Right lobe of liver (tissue), 4 donors: ENCODE measurements at regions not wholly inside any gene's neighbourhood (a gene's known extent, or its start where the extent isn't known, plus 50 kb on each side); places are given as distances from the start of the nearest gene placed in this dataset.

Experiments used
- POLR2A ChIP-seq: fragments of 450-650 bp; IDR thresholded peaks from one replicate; pipeline ENCODE4 v1.6.1; 2017; ENCODE audit warnings: antibody characterized with exemption, mild to moderate bottlenecking
- TF ChIP-seq, protein P1 (sequence below), 4 donors: fragments of 200-600 bp in 3 of 4; fragments of 450-650 bp in 1 of 4; IDR thresholded peaks; one replicate each; pipeline versions ENCODE4 v1.5.1 to v1.8.0; 2016 to 2022; ENCODE audit warnings: antibody characterized with exemption in 4 of 4, mild to moderate bottlenecking in 2 of 4
- donor health status: DM: no; HTN: no; CAD: no.
- donor health status: DM: no; HTN: no; CAD: no.
- donor health status: DM: no; HTN: yes; CAD: no.

DNA sequence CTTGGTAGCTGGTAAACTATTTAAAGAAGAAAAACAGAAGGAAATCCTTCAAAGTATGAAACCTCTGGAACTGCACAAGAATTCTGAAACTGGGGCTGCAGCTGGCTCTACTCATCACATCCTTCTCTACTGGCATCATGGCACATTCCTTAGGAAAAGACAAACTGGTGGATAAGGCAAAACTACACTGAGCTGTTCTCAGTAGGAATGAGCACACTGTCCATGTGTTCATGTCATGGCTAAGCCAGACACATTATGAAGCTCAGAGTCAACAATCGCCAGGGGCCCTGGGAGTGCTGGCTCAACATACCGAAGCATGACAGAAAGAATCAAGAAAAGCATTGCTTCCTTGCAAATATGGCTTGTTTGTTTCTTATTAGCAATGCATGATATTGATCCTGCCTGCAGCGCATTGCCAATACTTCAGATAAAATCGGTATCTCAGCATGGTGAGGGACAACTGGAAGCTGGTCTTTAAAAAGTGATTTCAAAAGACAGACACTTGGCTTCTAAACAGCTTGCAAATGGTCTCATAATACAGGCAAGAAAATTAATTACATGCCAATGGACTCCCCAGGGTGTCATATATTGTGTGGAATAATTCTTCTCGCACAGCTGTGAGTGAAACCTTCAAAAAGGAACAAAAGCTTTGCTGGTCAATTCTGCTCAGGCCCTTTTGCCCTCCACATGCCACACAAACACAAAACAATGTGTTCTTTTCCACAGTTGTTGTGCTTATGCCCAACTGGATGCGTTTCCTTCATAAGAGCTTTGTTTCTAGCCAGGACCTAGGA is 300.2 kb upstream of the VCX start:
- TF ChIP-seq, protein P1, sequence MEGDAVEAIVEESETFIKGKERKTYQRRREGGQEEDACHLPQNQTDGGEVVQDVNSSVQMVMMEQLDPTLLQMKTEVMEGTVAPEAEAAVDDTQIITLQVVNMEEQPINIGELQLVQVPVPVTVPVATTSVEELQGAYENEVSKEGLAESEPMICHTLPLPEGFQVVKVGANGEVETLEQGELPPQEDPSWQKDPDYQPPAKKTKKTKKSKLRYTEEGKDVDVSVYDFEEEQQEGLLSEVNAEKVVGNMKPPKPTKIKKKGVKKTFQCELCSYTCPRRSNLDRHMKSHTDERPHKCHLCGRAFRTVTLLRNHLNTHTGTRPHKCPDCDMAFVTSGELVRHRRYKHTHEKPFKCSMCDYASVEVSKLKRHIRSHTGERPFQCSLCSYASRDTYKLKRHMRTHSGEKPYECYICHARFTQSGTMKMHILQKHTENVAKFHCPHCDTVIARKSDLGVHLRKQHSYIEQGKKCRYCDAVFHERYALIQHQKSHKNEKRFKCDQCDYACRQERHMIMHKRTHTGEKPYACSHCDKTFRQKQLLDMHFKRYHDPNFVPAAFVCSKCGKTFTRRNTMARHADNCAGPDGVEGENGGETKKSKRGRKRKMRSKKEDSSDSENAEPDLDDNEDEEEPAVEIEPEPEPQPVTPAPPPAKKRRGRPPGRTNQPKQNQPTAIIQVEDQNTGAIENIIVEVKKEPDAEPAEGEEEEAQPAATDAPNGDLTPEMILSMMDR (IDR thresholded peaks at IDR 0.05), result no peak
- TF ChIP-seq POLR2A, result no peak
